Liver (tissue), 8 donors: ENCODE measurements at regions not wholly inside any gene's neighbourhood (a gene's known extent, or its start where the extent isn't known, plus 50 kb on each side); places are given as distances from the start of the nearest gene placed in this dataset.

Experiments
- DNase-seq: peaks from one replicate; pipeline ENCODE4 v3.0.0-alpha.2; 2017; ENCODE audit warnings: low spot score
- H3K27ac ChIP-seq, 2 donors: one replicate each; pipeline ENCODE4 v1.7.0; 2013; ENCODE audit warnings: inconsistent platforms in 2 of 2, low read length in 2 of 2, control low read depth in 1 of 2, low read depth in 1 of 2, mild to moderate bottlenecking in 1 of 2
- H3K27me3 ChIP-seq, 4 donors: one replicate each; pipeline versions ENCODE4 v1.6.1 to v1.7.0; 2013; ENCODE audit warnings: low read length in 3 of 4, inconsistent platforms in 1 of 4, mild to moderate bottlenecking in 1 of 4, moderate library complexity in 1 of 4; ENCODE audit not compliant: control insufficient read depth in 4 of 4, insufficient read depth in 4 of 4
- H3K36me3 ChIP-seq, 4 donors: one replicate each; pipeline versions ENCODE4 v1.6.1 to v1.7.0; 2013; ENCODE audit warnings: low read length in 3 of 4, mild to moderate bottlenecking in 3 of 4, low read depth in 1 of 4, moderate library complexity in 1 of 4; ENCODE audit not compliant: control insufficient read depth in 4 of 4, insufficient read depth in 3 of 4
- H3K4me1 ChIP-seq, 4 donors: one replicate each; pipeline versions ENCODE4 v1.6.1 to v1.7.0; 2013; ENCODE audit warnings: low read length in 3 of 4, mild to moderate bottlenecking in 3 of 4, moderate library complexity in 1 of 4; ENCODE audit not compliant: control insufficient read depth in 4 of 4, insufficient read depth in 4 of 4
- H3K4me3 ChIP-seq, 3 donors: one replicate each; pipeline versions ENCODE4 v1.6.1 to v1.7.0; 2013; ENCODE audit warnings: low read length in 3 of 3, control low read depth in 1 of 3, low read depth in 1 of 3, mild to moderate bottlenecking in 1 of 3
- H3K9ac ChIP-seq, 2 donors: one replicate each; pipeline ENCODE4 v1.7.0; 2013; ENCODE audit warnings: low read length in 2 of 2, mild to moderate bottlenecking in 2 of 2, moderate library complexity in 2 of 2, control low read depth in 1 of 2, low read depth in 1 of 2
- H3K9me3 ChIP-seq, 4 donors: one replicate each; pipeline versions ENCODE4 v1.6.1 to v1.7.0; 2013; ENCODE audit warnings: low read length in 3 of 4; ENCODE audit not compliant: control insufficient read depth in 4 of 4
- ATF3 ChIP-seq: IDR thresholded peaks from 2 replicates; pipeline ENCODE4 v1.6.1; 2016; ENCODE audit warnings: antibody characterized with exemption
- CTCF ChIP-seq: fragments of 150-350 bp; IDR thresholded peaks from 2 replicates; pipeline ENCODE4 v1.5.1; 2017; ENCODE audit warnings: improper control_type of control experiment, low read depth, low read length; ENCODE audit not compliant: missing input control
- EGR1 ChIP-seq, 2 donors: IDR thresholded peaks; 2 replicates each; pipeline ENCODE4 v1.6.1; 2016 to 2018; ENCODE audit warnings: antibody characterized with exemption in 2 of 2, low read depth in 2 of 2
- FOXA1 ChIP-seq: IDR thresholded peaks from 2 replicates; pipeline ENCODE4 v1.6.1; 2016; ENCODE audit warnings: antibody characterized with exemption
- FOXA2 ChIP-seq: IDR thresholded peaks from 2 replicates; pipeline ENCODE4 v1.6.1; 2016; ENCODE audit warnings: antibody characterized with exemption
- HNF4A ChIP-seq, 2 donors: conservative IDR thresholded peaks; 2 replicates each; pipeline ENCODE4 v1.6.1; 2016; ENCODE audit warnings: antibody characterized with exemption in 2 of 2, mild to moderate bottlenecking in 2 of 2
- HNF4G ChIP-seq: IDR thresholded peaks from 2 replicates; pipeline ENCODE4 v1.6.1; 2016; ENCODE audit warnings: antibody characterized with exemption
- JUND ChIP-seq, 2 donors: IDR thresholded peaks; 2 replicates each; pipeline ENCODE4 v1.6.1; 2016; ENCODE audit warnings: antibody characterized with exemption in 2 of 2
- MAX ChIP-seq: IDR thresholded peaks from 2 replicates; pipeline ENCODE4 v1.6.1; 2016; ENCODE audit warnings: antibody characterized with exemption
- NR2F2 ChIP-seq: IDR thresholded peaks from 2 replicates; pipeline ENCODE4 v1.6.1; 2016; ENCODE audit warnings: antibody characterized with exemption
- RAD21 ChIP-seq, 2 donors: IDR thresholded peaks; 2 replicates each; pipeline ENCODE4 v1.6.1; 2016; ENCODE audit warnings: antibody characterized with exemption in 2 of 2, mild to moderate bottlenecking in 2 of 2
- RXRA ChIP-seq, 2 donors: IDR thresholded peaks; 2 replicates each; pipeline ENCODE4 v1.6.1; 2017 to 2018; ENCODE audit warnings: antibody characterized with exemption in 2 of 2, mild to moderate bottlenecking in 1 of 2
- SP1 ChIP-seq: IDR thresholded peaks from 2 replicates; pipeline ENCODE4 v1.6.1; 2018; ENCODE audit warnings: antibody characterized with exemption, mild to moderate bottlenecking
- TAF1 ChIP-seq: conservative IDR thresholded peaks from 2 replicates; pipeline ENCODE4 v1.6.1; 2016; ENCODE audit warnings: antibody characterized with exemption, mild to moderate bottlenecking
- YY1 ChIP-seq: IDR thresholded peaks from 2 replicates; pipeline ENCODE4 v1.6.1; 2016; ENCODE audit warnings: antibody characterized with exemption, mild to moderate bottlenecking
- WGBS: extraction: QIAGEN DNeasy Blood & Tissue Kit; methylation state at CpG from one replicate; pipeline ENCODE4 v1.1.7; 2013; 5-methylcytosine and 5-hydroxymethylcytosine counted together
- TF ChIP-seq, protein P1 (sequence below): IDR thresholded peaks from 2 replicates; pipeline ENCODE4 v1.6.1; 2016; ENCODE audit warnings: antibody characterized with exemption
- TF ChIP-seq, protein P2 (sequence below): IDR thresholded peaks from 2 replicates; pipeline ENCODE4 v1.6.1; 2016; ENCODE audit warnings: antibody characterized with exemption, mild to moderate bottlenecking
- donor health status: healthy.
- donor health status: healthy.
- donor health status: healthy.
- donor health status: healthy.
- donor health status: healthy.

GRCh38 chr16:26231647-26232046, 539.9 kb downstream of the HS3ST4 start:
- H3K9me3 ChIP-seq = no peaks in the 10 kb centered on the region
- H3K36me3 ChIP-seq = no peaks in the 10 kb centered on the region
- no peaks in the 10 kb centered on the region for H3K27me3 ChIP-seq
- no peak for DNase-seq
- no peak overlapping the region for H3K4me3 ChIP-seq
- H3K4me1 ChIP-seq = no peaks in the 10 kb centered on the region
- TF ChIP-seq YY1 = no peak
- TF ChIP-seq JUND (IDR thresholded peaks at IDR 0.05) = no peak
- TF ChIP-seq ATF3 = no peak
- no peak for TF ChIP-seq HNF4G
- TF ChIP-seq EGR1 (IDR thresholded peaks at IDR 0.05; ENCODE audit: low read depth in 2 of 2) = no peak
- TF ChIP-seq CTCF = no peak
- TF ChIP-seq FOXA2 = no peak
- no peak for TF ChIP-seq FOXA1
- no peak for TF ChIP-seq RXRA (IDR thresholded peaks at IDR 0.05)
- TF ChIP-seq HNF4A (conservative IDR thresholded peaks at IDR 0.05) = no peak
- TF ChIP-seq NR2F2 = no peak
- TF ChIP-seq, protein P1, sequence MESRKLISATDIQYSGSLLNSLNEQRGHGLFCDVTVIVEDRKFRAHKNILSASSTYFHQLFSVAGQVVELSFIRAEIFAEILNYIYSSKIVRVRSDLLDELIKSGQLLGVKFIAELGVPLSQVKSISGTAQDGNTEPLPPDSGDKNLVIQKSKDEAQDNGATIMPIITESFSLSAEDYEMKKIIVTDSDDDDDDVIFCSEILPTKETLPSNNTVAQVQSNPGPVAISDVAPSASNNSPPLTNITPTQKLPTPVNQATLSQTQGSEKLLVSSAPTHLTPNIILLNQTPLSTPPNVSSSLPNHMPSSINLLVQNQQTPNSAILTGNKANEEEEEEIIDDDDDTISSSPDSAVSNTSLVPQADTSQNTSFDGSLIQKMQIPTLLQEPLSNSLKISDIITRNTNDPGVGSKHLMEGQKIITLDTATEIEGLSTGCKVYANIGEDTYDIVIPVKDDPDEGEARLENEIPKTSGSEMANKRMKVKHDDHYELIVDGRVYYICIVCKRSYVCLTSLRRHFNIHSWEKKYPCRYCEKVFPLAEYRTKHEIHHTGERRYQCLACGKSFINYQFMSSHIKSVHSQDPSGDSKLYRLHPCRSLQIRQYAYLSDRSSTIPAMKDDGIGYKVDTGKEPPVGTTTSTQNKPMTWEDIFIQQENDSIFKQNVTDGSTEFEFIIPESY = no peak
- H3K27ac ChIP-seq = no peak overlapping the region
- no peak overlapping the region for H3K9ac ChIP-seq
- 91% methylated on average over 2 of the region's 2 CpGs for WGBS

DNA sequence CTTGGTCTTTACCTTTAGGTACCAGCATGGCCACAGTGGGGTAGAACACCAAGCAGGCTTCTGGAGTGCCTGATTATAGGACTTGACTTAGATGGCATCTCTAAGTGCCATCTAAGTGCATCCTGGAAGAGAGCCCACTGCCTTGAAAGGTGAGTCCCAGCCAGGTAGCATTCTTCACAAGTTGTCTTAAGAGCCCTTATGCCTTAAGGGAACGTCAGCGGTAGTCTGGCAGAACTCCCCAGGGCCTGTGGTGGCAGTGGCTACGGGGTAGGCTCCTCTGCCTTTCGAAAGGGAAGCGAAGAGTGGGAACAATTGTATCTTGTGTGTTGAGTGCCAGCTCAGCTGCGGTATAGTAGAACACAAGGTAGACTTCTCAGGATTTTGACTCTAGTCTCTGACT, 549.0 kb downstream of the HS3ST4 start:
- Histone ChIP-seq H3K27me3 (no peaks in the 10 kb centered on the region), H3K9ac (no peak overlapping the region), H3K4me3 (no peak overlapping the region), H3K9me3 (peaks cover 0 to 3% (median 0%) of the 10 kb centered on the region in 4 donors), H3K27ac (no peak overlapping the region), H3K4me1 (no peaks in the 10 kb centered on the region), H3K36me3 (no peaks in the 10 kb centered on the region)
- no peak for DNase-seq
- TF ChIP-seq EGR1 (IDR thresholded peaks at IDR 0.05; ENCODE audit: low read depth in 2 of 2) = no peak
- no peak for TF ChIP-seq JUND (IDR thresholded peaks at IDR 0.05)
- TF ChIP-seq MAX = no peak
- TF ChIP-seq RXRA (IDR thresholded peaks at IDR 0.05) = no peak
- no peak for TF ChIP-seq FOXA1
- TF ChIP-seq RAD21 (IDR thresholded peaks at IDR 0.05) = no peak
- no peak for TF ChIP-seq HNF4A (conservative IDR thresholded peaks at IDR 0.05)
- TF ChIP-seq SP1 = no peak
- TF ChIP-seq TAF1 = no peak
- TF ChIP-seq, protein P1 = no peak
- TF ChIP-seq ATF3 = no peak
- TF ChIP-seq FOXA2 = no peak
- TF ChIP-seq, protein P2, sequence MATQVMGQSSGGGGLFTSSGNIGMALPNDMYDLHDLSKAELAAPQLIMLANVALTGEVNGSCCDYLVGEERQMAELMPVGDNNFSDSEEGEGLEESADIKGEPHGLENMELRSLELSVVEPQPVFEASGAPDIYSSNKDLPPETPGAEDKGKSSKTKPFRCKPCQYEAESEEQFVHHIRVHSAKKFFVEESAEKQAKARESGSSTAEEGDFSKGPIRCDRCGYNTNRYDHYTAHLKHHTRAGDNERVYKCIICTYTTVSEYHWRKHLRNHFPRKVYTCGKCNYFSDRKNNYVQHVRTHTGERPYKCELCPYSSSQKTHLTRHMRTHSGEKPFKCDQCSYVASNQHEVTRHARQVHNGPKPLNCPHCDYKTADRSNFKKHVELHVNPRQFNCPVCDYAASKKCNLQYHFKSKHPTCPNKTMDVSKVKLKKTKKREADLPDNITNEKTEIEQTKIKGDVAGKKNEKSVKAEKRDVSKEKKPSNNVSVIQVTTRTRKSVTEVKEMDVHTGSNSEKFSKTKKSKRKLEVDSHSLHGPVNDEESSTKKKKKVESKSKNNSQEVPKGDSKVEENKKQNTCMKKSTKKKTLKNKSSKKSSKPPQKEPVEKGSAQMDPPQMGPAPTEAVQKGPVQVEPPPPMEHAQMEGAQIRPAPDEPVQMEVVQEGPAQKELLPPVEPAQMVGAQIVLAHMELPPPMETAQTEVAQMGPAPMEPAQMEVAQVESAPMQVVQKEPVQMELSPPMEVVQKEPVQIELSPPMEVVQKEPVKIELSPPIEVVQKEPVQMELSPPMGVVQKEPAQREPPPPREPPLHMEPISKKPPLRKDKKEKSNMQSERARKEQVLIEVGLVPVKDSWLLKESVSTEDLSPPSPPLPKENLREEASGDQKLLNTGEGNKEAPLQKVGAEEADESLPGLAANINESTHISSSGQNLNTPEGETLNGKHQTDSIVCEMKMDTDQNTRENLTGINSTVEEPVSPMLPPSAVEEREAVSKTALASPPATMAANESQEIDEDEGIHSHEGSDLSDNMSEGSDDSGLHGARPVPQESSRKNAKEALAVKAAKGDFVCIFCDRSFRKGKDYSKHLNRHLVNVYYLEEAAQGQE = no peak
- no peak for TF ChIP-seq HNF4G
- TF ChIP-seq CTCF = no peak
- TF ChIP-seq YY1 = no peak
- 84% methylated on average over 6 of the region's 6 CpGs for WGBS
